ENCODE measurements at regions not wholly inside any gene's neighbourhood (a gene's known extent, or its start where the extent isn't known, plus 50 kb on each side); places are given as distances from the start of the nearest gene placed in this dataset.
A peak's percentile ranks its signal among the peaks of the same experiment; 100 is the strongest.

- TF ChIP-seq TCF12 (IDR thresholded peaks at IDR 0.05; ENCODE audit: low read depth, low read length), result no peak
- no peak for TF ChIP-seq TAF1 (IDR thresholded peaks at IDR 0.05; ENCODE audit: low read depth, low read length)
- no peak for TF ChIP-seq SP1 (IDR thresholded peaks at IDR 0.05; ENCODE audit: low read depth, low read length)
- no peak for TF ChIP-seq CHD7 (IDR thresholded peaks at IDR 0.05; ENCODE audit: insufficient replicate concordance, low read length)
- TF ChIP-seq FOSL1 (IDR thresholded peaks at IDR 0.05; ENCODE audit: insufficient read depth, low read depth, low read length), result no peak
- no peak; the same call in 1 of the 2 replicates for TF ChIP-seq SUZ12 (IDR thresholded peaks at IDR 0.05; ENCODE audit: low read length)
- TF ChIP-seq CHD1 (IDR thresholded peaks at IDR 0.05; ENCODE audit: low read depth, low read length), result no peak
- no peak for TF ChIP-seq CHD2 (IDR thresholded peaks at IDR 0.05; ENCODE audit: low read length)
- TF ChIP-seq HDAC6 (IDR thresholded peaks at IDR 0.05; ENCODE audit: low read depth, low read length), result no peak
- no peak for TF ChIP-seq RXRA (IDR thresholded peaks at IDR 0.05; ENCODE audit: insufficient read depth, low read depth, low read length)
- peak; percentile 83 for TF ChIP-seq E2F6 (IDR thresholded peaks at IDR 0.05)
Measured at GRCh38 chr12:62192180-62192902, 67.9 kb upstream of the USP15 start (continued).
